ENCODE measurements at regions not wholly inside any gene's neighbourhood (a gene's known extent, or its start where the extent isn't known, plus 50 kb on each side); places are given as distances from the start of the nearest gene placed in this dataset.

DNA sequence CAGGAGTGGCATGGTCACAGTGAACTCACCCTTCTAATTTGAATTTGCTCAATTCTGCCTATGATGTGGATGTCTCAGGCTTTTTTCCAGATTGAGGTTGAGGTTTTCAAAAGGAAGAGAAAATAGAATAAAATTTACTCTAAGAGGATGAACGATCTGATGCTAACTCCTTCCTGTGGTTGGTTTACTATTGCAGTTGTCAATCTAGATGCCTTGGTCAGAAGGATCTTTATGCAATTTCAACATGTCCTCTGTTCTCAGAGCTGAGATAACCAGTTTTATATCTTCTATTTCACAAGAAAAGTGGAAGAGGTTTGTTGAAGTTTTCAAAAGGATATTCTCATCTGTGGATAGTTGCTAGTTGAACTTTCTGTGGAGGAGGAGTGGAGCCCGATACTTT is 150.7 kb upstream of the WDR11 start:
- Histone ChIP-seq H3K4me1 (ENCODE audit: control insufficient read depth, extremely low read depth, insufficient read depth, low read length) (no peaks in the 10 kb centered on the region), H3K9me3 (ENCODE audit: control insufficient read depth, insufficient read depth, low read depth, low read length) (no peaks in the 10 kb centered on the region), H4K20me1 (ENCODE audit: control insufficient read depth, extremely low read depth, insufficient read depth, low read length) (no peaks in the 10 kb centered on the region), H2AFZ (ENCODE audit: low read length) (no peak overlapping the region), H3K4me3 (replicated peaks in 1 of 4; ENCODE audit: control extremely low read depth in 1 of 4, insufficient read depth in 1 of 4, low read depth in 3 of 4, low read length in 4 of 4) (no peak overlapping the region), H3K79me2 (ENCODE audit: control insufficient read depth, insufficient read depth, low read length) (no peaks in the 10 kb centered on the region), H3K27me3 (ENCODE audit: control insufficient read depth, insufficient read depth, low read length) (no peaks in the 10 kb centered on the region), H3K27ac (ENCODE audit: insufficient read depth, low read length) (no peak overlapping the region), H3K9ac (ENCODE audit: insufficient read depth, low read length) (no peak overlapping the region), H3K4me2 (ENCODE audit: extremely low read depth, insufficient read depth, low read length) (no peak overlapping the region), H3K36me3 (ENCODE audit: control insufficient read depth, insufficient read depth, low read length) (no peaks in the 10 kb centered on the region)
- no peak for DNase-seq (ENCODE audit: low read depth in 2 of 2)
- TF ChIP-seq EZH2 (IDR thresholded peaks at IDR 0.05; ENCODE audit: low read length, missing control alignments) (no peak), CTCF (conservative IDR thresholded peaks at IDR 0.05 in 1 of 2, IDR thresholded peaks at IDR 0.05 in 1 of 2; ENCODE audit: low read depth in 1 of 2, low read length in 2 of 2) (no peak)

DNA sequence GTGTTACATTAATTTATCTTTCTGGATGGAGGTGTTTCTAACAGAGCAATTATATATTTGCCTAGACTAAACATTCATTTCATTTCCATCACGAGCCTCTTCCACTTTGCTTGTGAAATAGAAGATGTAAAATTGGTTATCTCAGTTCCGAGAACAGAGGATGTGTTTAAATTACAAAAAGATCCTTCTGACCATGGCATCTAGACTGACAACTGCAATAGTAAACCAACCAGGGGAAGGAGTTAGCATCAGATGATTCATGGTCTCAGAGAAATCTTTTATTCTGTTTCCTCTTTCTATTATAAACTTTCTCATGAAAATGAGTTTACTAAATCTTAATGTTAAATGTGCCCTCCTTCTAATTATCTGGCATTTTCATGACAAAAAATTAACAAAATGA is 149.8 kb upstream of the WDR11 start:
- no peak overlapping the region for H3K4me2 ChIP-seq (ENCODE audit: extremely low read depth, insufficient read depth, low read length)
- no peak overlapping the region for H3K27ac ChIP-seq (ENCODE audit: insufficient read depth, low read length)
- H3K9me3 ChIP-seq (ENCODE audit: control insufficient read depth, insufficient read depth, low read depth, low read length) = no peaks in the 10 kb centered on the region
- no peak for DNase-seq (ENCODE audit: low read depth in 2 of 2)
- no peak overlapping the region for H3K4me3 ChIP-seq (replicated peaks in 1 of 4; ENCODE audit: control extremely low read depth in 1 of 4, insufficient read depth in 1 of 4, low read depth in 3 of 4, low read length in 4 of 4)
- H2AFZ ChIP-seq (ENCODE audit: low read length) = no peak overlapping the region
- TF ChIP-seq EZH2 (IDR thresholded peaks at IDR 0.05; ENCODE audit: low read length, missing control alignments) (no peak), CTCF (conservative IDR thresholded peaks at IDR 0.05 in 1 of 2, IDR thresholded peaks at IDR 0.05 in 1 of 2; ENCODE audit: low read depth in 1 of 2, low read length in 2 of 2) (no peak)
- no peaks in the 10 kb centered on the region for H3K79me2 ChIP-seq (ENCODE audit: control insufficient read depth, insufficient read depth, low read length)
- no peaks in the 10 kb centered on the region for H3K27me3 ChIP-seq (ENCODE audit: control insufficient read depth, insufficient read depth, low read length)
- H3K9ac ChIP-seq (ENCODE audit: insufficient read depth, low read length) = no peak overlapping the region
- H3K36me3 ChIP-seq (ENCODE audit: control insufficient read depth, insufficient read depth, low read length) = no peaks in the 10 kb centered on the region
- H3K4me1 ChIP-seq (ENCODE audit: control insufficient read depth, extremely low read depth, insufficient read depth, low read length) = no peaks in the 10 kb centered on the region
- no peaks in the 10 kb centered on the region for H4K20me1 ChIP-seq (ENCODE audit: control insufficient read depth, extremely low read depth, insufficient read depth, low read length)

DNA sequence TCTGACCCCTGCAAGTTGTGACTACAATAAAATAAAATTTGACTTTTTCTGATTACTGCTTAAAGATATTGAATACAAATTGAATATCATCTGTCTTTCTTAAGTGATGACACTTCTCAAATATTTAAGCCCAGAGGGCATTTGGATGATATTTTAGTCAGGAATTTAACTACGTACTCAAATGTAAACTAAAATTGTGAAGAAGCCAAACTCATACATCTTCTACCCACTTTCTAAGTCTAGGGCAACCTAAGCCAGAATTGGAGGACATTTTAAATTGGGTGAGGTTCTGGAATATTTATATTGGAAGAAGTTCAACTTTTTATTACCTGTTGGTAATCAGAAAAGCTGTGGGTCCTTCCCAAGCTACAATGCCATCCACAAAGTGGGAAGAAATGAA is 149.1 kb upstream of the WDR11 start:
- Histone ChIP-seq H3K4me3 (replicated peaks in 1 of 4; ENCODE audit: control extremely low read depth in 1 of 4, insufficient read depth in 1 of 4, low read depth in 3 of 4, low read length in 4 of 4) (no peak overlapping the region), H4K20me1 (ENCODE audit: control insufficient read depth, extremely low read depth, insufficient read depth, low read length) (no peaks in the 10 kb centered on the region), H3K36me3 (ENCODE audit: control insufficient read depth, insufficient read depth, low read length) (no peaks in the 10 kb centered on the region), H3K4me1 (ENCODE audit: control insufficient read depth, extremely low read depth, insufficient read depth, low read length) (no peaks in the 10 kb centered on the region), H3K27ac (ENCODE audit: insufficient read depth, low read length) (no peak overlapping the region), H3K9me3 (ENCODE audit: control insufficient read depth, insufficient read depth, low read depth, low read length) (no peaks in the 10 kb centered on the region), H3K27me3 (ENCODE audit: control insufficient read depth, insufficient read depth, low read length) (no peaks in the 10 kb centered on the region), H3K4me2 (ENCODE audit: extremely low read depth, insufficient read depth, low read length) (no peak overlapping the region), H2AFZ (ENCODE audit: low read length) (no peak overlapping the region), H3K9ac (ENCODE audit: insufficient read depth, low read length) (no peak overlapping the region), H3K79me2 (ENCODE audit: control insufficient read depth, insufficient read depth, low read length) (no peaks in the 10 kb centered on the region)
- no peak for TF ChIP-seq CTCF (conservative IDR thresholded peaks at IDR 0.05 in 1 of 2, IDR thresholded peaks at IDR 0.05 in 1 of 2; ENCODE audit: low read depth in 1 of 2, low read length in 2 of 2)
- no peak for TF ChIP-seq EZH2 (IDR thresholded peaks at IDR 0.05; ENCODE audit: low read length, missing control alignments)
- DNase-seq (ENCODE audit: low read depth in 2 of 2) = no peak

Measured in fibroblast of lung (primary cell).